ENCODE measurements at regions not wholly inside any gene's neighbourhood (a gene's known extent, or its start where the extent isn't known, plus 50 kb on each side); places are given as distances from the start of the nearest gene placed in this dataset.

DNA sequence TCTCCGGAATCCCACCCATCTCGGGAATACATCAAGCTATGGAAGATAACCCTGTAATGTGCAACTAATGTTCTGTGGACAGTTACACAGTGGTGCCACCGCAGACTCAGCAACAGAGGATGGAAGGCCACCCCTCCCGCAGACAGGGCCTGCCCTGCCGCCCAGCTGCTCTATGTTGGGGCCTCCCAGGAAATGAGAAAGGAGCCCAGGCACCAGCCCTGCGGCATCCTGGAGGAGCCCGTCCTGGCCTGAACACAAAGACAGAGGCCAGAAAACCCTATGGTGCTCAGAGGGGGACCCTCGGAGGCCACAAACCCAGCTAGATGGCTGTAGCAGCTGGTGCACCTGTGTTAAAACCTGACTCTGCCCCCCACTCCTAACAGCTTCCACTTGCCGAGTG, 216.1 kb upstream of the RPL38 start:
- no peak for DNase-seq (ENCODE audit: low read depth)

GRCh38 chr17:73987845-73988509, 215.5 kb upstream of the RPL38 start:
- DNase-seq (ENCODE audit: low read depth): no peak

GRCh38 chr17:73989671-73990070, 213.8 kb upstream of the RPL38 start:
- DNase-seq (ENCODE audit: low read depth): no peak

DNA sequence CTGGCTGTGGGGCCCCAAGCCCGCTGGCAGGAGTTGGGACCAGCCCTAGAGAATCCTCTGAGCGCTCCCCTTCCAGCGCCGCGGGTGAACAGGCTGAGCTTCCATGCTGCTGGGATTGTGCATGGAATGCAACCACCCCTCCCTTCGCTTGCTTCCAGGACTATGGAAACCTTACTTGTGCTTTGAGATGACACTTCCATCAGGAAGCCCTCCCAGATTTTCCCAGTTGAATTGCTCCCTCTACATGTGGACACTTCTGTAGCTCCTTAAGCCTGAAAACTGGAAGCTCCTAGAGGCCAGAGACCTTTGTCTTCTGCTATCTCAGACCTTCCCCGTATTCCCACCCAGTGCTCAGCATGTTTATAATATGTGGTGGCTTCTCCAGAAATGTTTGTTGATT, 213.2 kb upstream of the RPL38 start:
- no peak for DNase-seq (ENCODE audit: low read depth)

DNA sequence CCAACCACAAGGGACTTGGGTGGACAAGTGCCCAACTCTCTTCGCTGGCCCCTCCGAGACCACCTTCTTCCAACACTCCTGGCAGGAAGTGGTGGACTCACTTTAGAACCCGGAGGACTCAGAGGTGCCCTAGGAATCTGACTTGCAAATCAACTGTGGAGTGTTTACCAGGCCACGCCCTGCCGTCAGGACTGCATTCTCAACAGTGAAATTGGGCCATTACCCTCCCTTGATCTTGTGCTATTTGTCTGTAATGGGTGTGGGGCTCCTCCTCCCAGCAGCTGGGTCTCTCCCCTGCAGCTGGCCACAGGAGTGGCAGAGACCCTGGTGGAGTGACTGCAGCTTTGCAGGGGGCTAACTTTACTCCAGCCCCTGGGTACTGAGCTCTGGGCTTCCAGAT, 212.2 kb upstream of the RPL38 start:
- DNase-seq (ENCODE audit: low read depth): no peak

GRCh38 chr17:73994946-73995345, 208.5 kb upstream of the RPL38 start:
- DNase-seq (ENCODE audit: low read depth): no peak

DNA sequence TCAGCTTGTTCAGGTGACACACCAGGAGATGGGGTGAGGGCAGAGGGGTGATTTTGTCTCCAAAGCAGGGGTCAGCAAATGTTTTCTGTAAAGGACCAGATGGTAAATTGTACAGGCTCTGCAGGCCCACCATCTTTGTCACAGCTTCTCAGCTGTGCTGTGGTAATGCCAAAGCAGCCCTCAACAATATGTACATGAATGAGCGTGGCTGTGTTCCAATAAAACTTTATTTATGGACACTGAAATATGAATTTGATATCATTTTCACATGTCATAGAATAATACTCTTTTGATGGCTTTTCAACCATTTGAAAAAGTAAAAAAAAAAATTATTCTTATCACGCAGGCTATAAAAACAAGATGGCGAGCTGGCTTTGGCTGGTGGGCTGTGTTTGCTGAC, 206.4 kb upstream of the RPL38 start:
- no peak for DNase-seq (ENCODE audit: low read depth)

DNA sequence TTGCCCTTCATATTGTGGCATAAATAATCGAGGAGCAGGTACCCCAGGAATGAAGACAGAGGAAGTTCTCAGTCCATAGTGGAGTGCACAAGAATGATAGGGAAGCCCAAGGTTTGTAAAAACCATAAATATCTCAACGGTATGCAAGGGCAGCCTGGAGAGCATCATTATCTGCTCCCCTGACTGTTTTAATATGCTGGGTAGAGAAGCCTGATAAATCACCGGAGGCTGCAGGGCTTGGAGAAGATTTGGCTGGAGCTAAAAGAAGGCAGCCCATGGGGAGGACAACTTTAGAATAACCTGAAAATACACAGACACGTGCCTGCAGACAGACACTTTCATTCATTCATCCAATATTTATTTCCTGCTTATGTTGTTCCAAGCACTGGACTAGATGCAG, 205.2 kb upstream of the RPL38 start:
- no peak for DNase-seq (ENCODE audit: low read depth)

DNA sequence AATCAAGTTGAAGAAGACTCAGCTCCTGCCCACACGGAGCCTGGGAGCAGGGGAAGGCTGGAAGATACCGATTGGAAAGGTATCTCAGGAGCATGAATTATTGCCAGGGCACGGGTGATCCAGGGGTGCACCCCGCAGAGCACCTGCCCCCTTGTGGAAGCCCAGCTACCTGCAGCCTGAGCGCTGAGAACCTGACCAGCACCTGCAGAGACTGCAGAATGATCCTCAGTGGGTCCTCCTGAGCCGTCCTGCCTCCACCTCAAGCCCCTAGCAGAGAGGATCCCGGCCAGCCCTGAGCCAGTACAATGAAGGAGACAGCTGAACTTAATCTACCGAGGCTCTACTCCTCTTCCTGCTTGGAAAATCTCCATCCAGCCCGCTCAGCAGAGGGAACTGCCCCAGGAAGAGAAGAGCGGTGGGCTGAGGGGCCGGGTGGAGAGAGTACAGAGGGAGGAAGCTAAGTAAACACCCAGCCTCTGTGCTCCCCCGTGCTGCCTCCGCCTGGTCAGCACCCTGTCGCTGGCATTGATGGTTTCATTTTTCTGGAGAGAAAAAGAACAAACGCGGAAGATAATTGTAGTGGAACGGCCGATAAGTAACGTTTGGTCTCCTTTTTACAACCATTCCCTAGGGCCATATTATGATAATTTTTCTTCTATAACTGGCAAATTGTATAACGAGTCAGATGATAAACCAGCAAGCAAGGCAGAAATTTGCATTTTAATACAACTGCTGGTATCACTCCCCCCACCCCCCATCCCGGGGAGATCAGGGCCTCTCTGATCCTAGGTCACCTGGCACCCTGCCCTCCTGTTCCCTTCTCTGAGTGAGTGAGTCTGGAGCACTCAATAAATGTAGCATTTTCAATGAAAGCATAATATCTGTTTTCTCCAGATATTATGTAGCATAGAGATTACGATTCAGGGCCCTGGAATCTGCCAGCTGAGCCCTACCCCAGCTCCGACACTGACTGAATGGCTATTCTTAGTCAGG, 204.5 kb upstream of the RPL38 start:
- peak; percentile 47 for DNase-seq (ENCODE audit: low read depth)

GRCh38 chr17:74001145-74001544, 202.3 kb upstream of the RPL38 start:
- no peak for DNase-seq (ENCODE audit: low read depth)

DNA sequence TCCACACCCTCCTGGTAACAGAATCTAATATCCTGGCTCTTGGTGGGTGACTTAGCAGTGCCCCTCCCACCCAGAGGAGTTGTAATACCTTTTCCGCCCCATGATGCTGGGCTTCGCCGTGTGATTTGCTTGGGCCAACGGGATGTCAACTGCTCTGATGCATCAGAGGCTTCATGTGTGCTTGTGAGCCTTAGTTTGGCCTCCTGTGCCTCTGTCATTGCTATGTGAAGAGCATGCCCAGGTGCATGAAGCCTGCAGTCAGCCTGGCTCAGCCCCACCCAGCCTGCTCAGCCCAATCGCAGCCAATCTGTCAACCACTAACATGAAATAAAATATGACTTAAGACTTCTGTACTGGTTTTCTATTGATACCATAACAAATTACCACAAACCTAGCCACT, 201.2 kb upstream of the RPL38 start:
- no peak for DNase-seq (ENCODE audit: low read depth)

DNA sequence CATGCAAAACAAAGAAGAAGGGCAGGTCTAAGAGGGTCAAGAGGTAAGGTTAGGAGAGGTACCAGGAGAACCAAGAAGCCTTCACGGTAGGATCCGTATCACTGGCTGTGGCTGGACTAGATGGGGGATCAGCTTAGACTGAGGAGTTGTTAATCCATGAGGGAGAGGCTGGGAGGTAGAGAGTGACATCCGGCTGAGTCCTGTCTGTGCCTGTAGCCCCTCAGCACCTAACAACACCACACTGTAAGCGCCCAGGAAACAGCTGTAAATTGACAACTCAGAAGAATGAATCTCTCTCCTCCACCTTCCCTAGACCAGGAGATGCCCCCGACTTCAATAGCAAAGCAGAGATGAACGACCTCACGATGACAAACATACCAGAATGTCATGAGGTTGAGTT, 199.4 kb upstream of the RPL38 start:
- no peak for DNase-seq (ENCODE audit: low read depth)

DNA sequence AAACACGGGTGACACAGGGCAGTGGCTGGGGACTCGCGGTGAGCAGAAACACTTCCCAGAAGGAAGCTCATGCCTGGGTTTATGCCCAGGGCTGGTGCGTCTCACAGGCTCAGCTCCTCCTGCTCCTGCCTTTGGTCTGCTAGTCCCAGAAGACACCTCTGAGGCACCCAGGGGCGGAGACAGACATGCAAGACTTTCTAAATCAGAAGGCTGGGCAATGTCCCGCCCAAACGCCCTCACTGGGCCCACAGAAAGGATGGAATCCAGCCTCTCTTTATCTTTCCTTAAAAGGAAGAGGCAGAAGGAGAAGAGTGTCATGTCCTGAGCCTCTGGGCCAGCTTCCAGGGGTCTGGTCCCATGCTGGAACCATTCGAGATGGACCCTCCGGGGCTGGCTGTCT, 197.7 kb upstream of the RPL38 start:
- no peak for DNase-seq (ENCODE audit: low read depth)

- DNase-seq (ENCODE audit: low read depth): no peak
Observed at GRCh38 chr17:74006371-74006770, 197.1 kb upstream of the RPL38 start.

GRCh38 chr17:74008196-74008595, 195.3 kb upstream of the RPL38 start:
- DNase-seq (ENCODE audit: low read depth): no peak

DNA sequence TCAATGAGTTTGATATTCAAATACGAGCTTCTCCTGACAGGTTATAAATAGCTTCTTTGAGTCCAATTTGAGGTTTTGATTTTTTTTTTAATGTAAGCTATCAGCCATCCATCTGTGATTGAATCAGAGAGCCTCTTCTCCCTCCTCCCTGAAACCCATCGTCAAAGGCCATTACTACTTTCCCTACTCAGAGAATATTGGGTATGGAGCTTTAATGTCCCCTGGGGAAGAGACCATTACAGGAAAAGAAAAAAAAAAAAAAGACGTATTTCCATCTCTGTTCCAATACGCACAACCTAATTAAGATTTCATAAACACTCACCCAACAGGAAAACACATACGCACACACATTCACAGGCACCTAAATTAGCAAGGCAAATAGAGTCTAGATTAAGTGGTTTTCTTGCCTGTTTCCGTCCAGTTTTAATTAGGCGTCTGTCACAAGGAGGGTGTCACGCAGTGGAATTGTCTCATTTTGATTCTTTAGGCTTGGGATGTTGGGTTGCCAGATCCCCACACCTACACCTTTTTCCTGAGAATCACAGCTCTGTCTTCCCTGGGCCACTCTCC, 194.3 kb upstream of the RPL38 start:
- DNase-seq (ENCODE audit: low read depth): no peak

DNA sequence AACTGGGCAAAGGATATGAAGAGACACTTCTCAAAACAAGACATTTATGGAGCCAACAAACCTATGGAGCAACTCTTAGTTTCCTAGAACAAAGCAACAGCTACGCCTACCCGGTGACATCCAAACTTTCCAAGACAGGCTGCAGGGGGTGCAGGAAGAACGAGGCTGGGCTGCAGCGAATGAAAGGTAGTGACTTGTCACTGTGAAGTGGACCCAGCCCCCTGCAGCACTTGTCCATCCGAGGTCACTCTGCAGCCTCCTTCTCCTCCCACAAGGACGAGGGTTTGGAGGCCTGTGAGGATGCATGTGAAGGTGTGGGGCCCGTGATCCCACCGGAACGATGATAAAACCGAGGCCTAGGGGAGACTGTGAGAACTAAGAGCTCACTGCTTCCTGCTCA, 192.6 kb upstream of the RPL38 start:
- no peak for DNase-seq (ENCODE audit: low read depth)

- no peak for DNase-seq (ENCODE audit: low read depth)
Observed at GRCh38 chr17:74011966-74012365, 191.5 kb upstream of the RPL38 start.

GRCh38 chr17:74012465-74012864, 191.0 kb upstream of the RPL38 start:
- DNase-seq (ENCODE audit: low read depth): peak; percentile 18

GRCh38 chr17:74015316-74015715, 188.2 kb upstream of the RPL38 start:
- DNase-seq (ENCODE audit: low read depth): no peak

GRCh38 chr17:74015990-74016389, 187.5 kb upstream of the RPL38 start:
- DNase-seq (ENCODE audit: low read depth): no peak

GRCh38 chr17:74016461-74016860, 187.0 kb upstream of the RPL38 start:
- DNase-seq (ENCODE audit: low read depth): no peak

GRCh38 chr17:74017466-74017865, 186.0 kb upstream of the RPL38 start:
- no peak for DNase-seq (ENCODE audit: low read depth)

Data from activated T-helper 1 cell treated with Interleukin-2 at 50 U/mL for 16 hours (primary cell).